ENCODE measurements at regions not wholly inside any gene's neighbourhood (a gene's known extent, or its start where the extent isn't known, plus 50 kb on each side); places are given as distances from the start of the nearest gene placed in this dataset.
"Not testable (repeated sequence)": the region's sequence is repeated elsewhere in the genome, so short reads cannot be mapped to it uniquely, and the experiment has no call there.

- Mint-ChIP-seq H3K27ac (no peak overlapping the region), H3K27me3 (ENCODE audit: low read depth) (peaks cover 31% of the 10 kb centered on the region), H3K36me3 (no peaks in the 10 kb centered on the region), H3K4me3 (no peak overlapping the region), H3K4me1 (peaks cover 10% of the 10 kb centered on the region), H3K9me3 (no peaks in the 10 kb centered on the region)
- DNase-seq (ENCODE audit: low spot score in 2 of 2, unreplicated experiment in 2 of 2), result no peak
- no peak for TF ChIP-seq CTCF (IDR thresholded peaks at IDR 0.05; ENCODE audit: unreplicated experiment)
These were observed 270.6 kb upstream of the IRX4 start for GRCh38 chr5:2153350-2153749.

DNA sequence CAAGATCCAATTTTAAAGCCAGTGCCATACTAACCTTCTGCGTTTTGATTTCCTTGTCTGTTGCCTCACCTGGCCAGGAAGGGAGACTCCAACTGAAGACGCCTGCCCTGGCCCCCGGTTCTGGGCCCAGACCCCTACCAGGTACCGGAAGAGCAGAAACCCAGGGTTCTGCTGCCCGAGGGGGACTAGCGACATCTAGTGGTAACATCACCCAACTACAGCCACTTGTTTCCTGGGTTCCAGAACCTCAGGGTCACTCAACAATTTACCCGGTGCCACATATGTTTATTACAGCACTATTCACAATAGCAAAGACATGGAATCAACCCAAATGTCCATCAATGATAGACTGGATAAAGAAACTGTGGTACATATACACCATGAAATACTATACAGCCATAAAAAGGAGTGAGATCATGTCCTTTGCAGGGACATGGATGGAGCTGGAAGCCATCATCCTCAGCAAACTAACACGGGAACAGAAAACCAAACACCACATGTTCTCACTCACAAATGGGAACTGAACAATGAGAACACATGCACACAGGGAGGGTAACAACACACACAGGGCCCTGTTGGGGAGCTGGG lies 268.7 kb upstream of the IRX4 start:
- not testable (repeated sequence) for H3K4me1 Mint-ChIP-seq; H3K27ac Mint-ChIP-seq; H3K4me3 Mint-ChIP-seq; DNase-seq (ENCODE audit: low spot score in 2 of 2, unreplicated experiment in 2 of 2); H3K36me3 Mint-ChIP-seq; H3K9me3 Mint-ChIP-seq
- peaks cover 31% of the 10 kb centered on the region for H3K27me3 Mint-ChIP-seq (ENCODE audit: low read depth)
- peak; percentile 68 for TF ChIP-seq CTCF (IDR thresholded peaks at IDR 0.05; ENCODE audit: unreplicated experiment)

GRCh38 chr5:2149195-2149539 lies 266.4 kb upstream of the IRX4 start:
- TF ChIP-seq CTCF (IDR thresholded peaks at IDR 0.05; ENCODE audit: unreplicated experiment), result no peak
- Mint-ChIP-seq H3K4me1 (peaks cover 5% of the 10 kb centered on the region), H3K9me3 (no peaks in the 10 kb centered on the region), H3K36me3 (no peaks in the 10 kb centered on the region), H3K4me3 (no peak overlapping the region), H3K27me3 (ENCODE audit: low read depth) (peaks cover 24% of the 10 kb centered on the region), H3K27ac (no peak overlapping the region)
- DNase-seq (ENCODE audit: low spot score in 2 of 2, unreplicated experiment in 2 of 2), result no peak

GRCh38 chr5:2148312-2149194 lies 265.8 kb upstream of the IRX4 start:
- TF ChIP-seq CTCF (IDR thresholded peaks at IDR 0.05; ENCODE audit: unreplicated experiment), result no peak
- peaks cover 24% of the 10 kb centered on the region for H3K27me3 Mint-ChIP-seq (ENCODE audit: low read depth)
- no peak for DNase-seq (ENCODE audit: low spot score in 2 of 2, unreplicated experiment in 2 of 2)
- no peak overlapping the region for H3K4me3 Mint-ChIP-seq
- no peaks in the 10 kb centered on the region for H3K9me3 Mint-ChIP-seq
- peaks cover 5% of the 10 kb centered on the region for H3K4me1 Mint-ChIP-seq
- H3K36me3 Mint-ChIP-seq, result no peaks in the 10 kb centered on the region
- no peak overlapping the region for H3K27ac Mint-ChIP-seq

DNA sequence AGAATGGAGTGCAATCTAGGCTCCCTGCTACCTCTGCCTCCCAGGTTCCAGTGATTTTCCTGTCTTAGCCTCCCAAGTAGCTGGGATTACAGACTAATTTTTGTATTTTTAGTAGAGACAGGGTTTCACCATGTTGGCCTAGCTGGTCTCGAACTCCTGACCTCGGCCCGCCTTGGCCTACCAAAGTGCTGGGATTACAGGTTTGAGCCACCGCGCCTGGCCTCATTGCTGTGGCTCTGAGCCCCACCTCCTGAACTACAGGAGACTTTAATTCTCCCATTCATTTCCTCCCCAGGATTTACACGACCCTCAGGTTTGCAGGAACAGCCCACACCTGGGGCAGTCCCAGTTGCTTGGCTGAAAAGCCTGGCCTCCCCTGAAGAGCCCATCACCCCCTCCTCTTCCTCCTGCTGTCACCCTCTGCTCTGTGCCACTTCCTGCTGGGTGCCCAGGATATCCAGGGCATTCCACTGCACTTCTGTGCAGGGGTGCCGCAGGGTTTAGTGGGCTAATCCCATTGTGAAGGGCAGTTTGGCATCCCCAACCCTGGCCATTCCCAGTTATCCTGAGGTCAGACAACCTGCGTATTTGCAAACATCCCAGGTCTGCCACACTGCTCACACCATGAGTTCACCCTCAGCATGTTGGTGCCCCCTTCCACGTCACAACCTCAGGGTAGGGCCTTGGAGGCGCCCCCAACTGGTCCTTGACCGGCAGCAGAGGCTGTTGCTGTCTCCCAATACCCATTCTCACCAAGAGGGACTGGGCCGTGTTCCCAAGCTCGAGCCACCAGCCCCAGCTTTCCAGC lies 265.0 kb upstream of the IRX4 start:
- H3K9me3 Mint-ChIP-seq, result no peaks in the 10 kb centered on the region
- H3K27me3 Mint-ChIP-seq (ENCODE audit: low read depth), result peaks cover 27% of the 10 kb centered on the region
- H3K36me3 Mint-ChIP-seq, result no peaks in the 10 kb centered on the region
- TF ChIP-seq CTCF (IDR thresholded peaks at IDR 0.05; ENCODE audit: unreplicated experiment), result no peak
- H3K4me3 Mint-ChIP-seq, result no peak overlapping the region
- no peak overlapping the region for H3K27ac Mint-ChIP-seq
- DNase-seq (ENCODE audit: low spot score in 2 of 2, unreplicated experiment in 2 of 2), result no peak
- H3K4me1 Mint-ChIP-seq, result peaks cover 5% of the 10 kb centered on the region
